HG02588 (cell line): ENCODE measurements at regions not wholly inside any gene's neighbourhood (a gene's known extent, or its start where the extent isn't known, plus 50 kb on each side); places are given as distances from the start of the nearest gene placed in this dataset.
"Not testable (repeated sequence)": the region's sequence is repeated elsewhere in the genome, so short reads cannot be mapped to it uniquely, and the experiment has no call there.

Experiments used
- ATAC-seq: cut with Tn5 transposase; IDR thresholded peaks from one replicate; pipeline ENCODE4 v1.9.1; 2021; ENCODE audit warnings: mild to moderate bottlenecking, moderate library complexity; ENCODE audit not compliant: unreplicated experiment

GRCh38 chr5:103808464-103809106 lies 246.0 kb upstream of the NUDT12 start:
- ATAC-seq = peak; percentile 94

- no peak for ATAC-seq
These were observed 242.1 kb upstream of the NUDT12 start for GRCh38 chr5:103804711-103805110.

GRCh38 chr5:103801681-103802080 lies 239.1 kb upstream of the NUDT12 start:
- no peak for ATAC-seq

GRCh38 chr5:103800741-103801495 lies 238.3 kb upstream of the NUDT12 start:
- no peak for ATAC-seq

GRCh38 chr5:103793595-103794182 lies 231.1 kb upstream of the NUDT12 start:
- ATAC-seq = no peak

GRCh38 chr5:103785569-103785968 lies 223.0 kb upstream of the NUDT12 start:
- ATAC-seq = no peak

GRCh38 chr5:103783669-103784068 lies 221.1 kb upstream of the NUDT12 start:
- ATAC-seq = no peak

- no peak for ATAC-seq
These were observed 218.2 kb upstream of the NUDT12 start for GRCh38 chr5:103780794-103781193.

GRCh38 chr5:103774721-103775120 lies 212.1 kb upstream of the NUDT12 start:
- no peak for ATAC-seq

- no peak for ATAC-seq
These were observed 209.7 kb upstream of the NUDT12 start for GRCh38 chr5:103772248-103772647.

- no peak for ATAC-seq
These were observed 201.8 kb upstream of the NUDT12 start for GRCh38 chr5:103764403-103764802.

- ATAC-seq = no peak
These were observed 196.4 kb upstream of the NUDT12 start for GRCh38 chr5:103758996-103759395.

GRCh38 chr5:103755974-103756373 lies 193.4 kb upstream of the NUDT12 start:
- ATAC-seq = no peak

- no peak for ATAC-seq
These were observed 182.9 kb upstream of the NUDT12 start for GRCh38 chr5:103745353-103746065.

- ATAC-seq = no peak
These were observed 181.6 kb upstream of the NUDT12 start for GRCh38 chr5:103744159-103744558.

- ATAC-seq = no peak
These were observed 180.8 kb upstream of the NUDT12 start for GRCh38 chr5:103743421-103743820.

- ATAC-seq = no peak
These were observed 179.4 kb upstream of the NUDT12 start for GRCh38 chr5:103741984-103742383.

- not testable (repeated sequence) for ATAC-seq
These were observed 173.8 kb upstream of the NUDT12 start for GRCh38 chr5:103736343-103736742.

GRCh38 chr5:103724271-103724670 lies 161.7 kb upstream of the NUDT12 start:
- ATAC-seq = no peak

- no peak for ATAC-seq
These were observed 158.6 kb upstream of the NUDT12 start for GRCh38 chr5:103721183-103721582.

GRCh38 chr5:103718108-103718507 lies 155.5 kb upstream of the NUDT12 start:
- ATAC-seq = no peak

- ATAC-seq = no peak
These were observed 146.0 kb upstream of the NUDT12 start for GRCh38 chr5:103708601-103709000.
